HEK293 (cell line): ENCODE measurements at regions not wholly inside any gene's neighbourhood (a gene's known extent, or its start where the extent isn't known, plus 50 kb on each side); places are given as distances from the start of the nearest gene placed in this dataset.
A peak's percentile ranks its signal among the peaks of the same experiment; 100 is the strongest.

Source experiments
- CTCF ChIA-PET: fragments of 350-600 bp; formaldehyde crosslinking; extraction: SDS; loops from one replicate; lab custom pipeline; 2021; ENCODE audit warnings: antibody characterized with exemption; lab: Yijun Ruan, JAX
- POLR2A ChIA-PET: fragments of 300-600 bp; formaldehyde crosslinking; extraction: SDS; loops from one replicate; lab custom pipeline; 2020; ENCODE audit warnings: antibody characterized with exemption, inconsistent platforms; lab: Yijun Ruan, JAX
- H3K27ac ChIP-seq: fragments of 200-500 bp; sonication (Bioruptor generic); 2 replicates; pipeline ENCODE4 v1.5.1; 2014; ENCODE audit warnings: low read depth, low read length, control low read depth, inconsistent platforms; ENCODE audit errors: extremely low read depth
- H3K36me3 ChIP-seq, 2 experiments: fragments of 200-500 bp in 1 of 2; sonication (Bioruptor generic) in 1 of 2; 1 replicate in 1 of 2; 2 replicates in 1 of 2; pipeline ENCODE4 v1.5.1; 2014 to 2017; ENCODE audit warnings: inconsistent platforms in 2 of 2, low read length in 2 of 2; ENCODE audit not compliant: control insufficient read depth in 2 of 2, insufficient read depth in 1 of 2
- H3K4me1 ChIP-seq: fragments of 200-500 bp; sonication (Bioruptor generic); 2 replicates; pipeline ENCODE4 v1.5.1; 2014; ENCODE audit warnings: mild to moderate bottlenecking, low read length, inconsistent platforms; ENCODE audit not compliant: control insufficient read depth, insufficient read depth
- H3K4me3 ChIP-seq: 2 replicates; pipeline ENCODE4 v1.5.1; 2011; ENCODE audit warnings: low read depth, mild to moderate bottlenecking, control low read depth, low read length, moderate library complexity
- H3K9me3 ChIP-seq: fragments of 200-500 bp; sonication (Bioruptor generic); 2 replicates; pipeline ENCODE4 v1.5.1; 2014; ENCODE audit warnings: low read depth, low read length, inconsistent platforms; ENCODE audit not compliant: control insufficient read depth, insufficient read depth
- CTCF ChIP-seq: fragments of 450-650 bp; formaldehyde crosslinking; IDR thresholded peaks from 2 replicates; pipeline ENCODE4 v1.5.1; 2016; ENCODE audit warnings: missing biosample characterization, missing genetic modification characterization
- KLF10 ChIP-seq: fragments of 450-650 bp; IDR thresholded peaks from 2 replicates; pipeline ENCODE4 v1.5.1; 2018; ENCODE audit warnings: missing biosample characterization, mild to moderate bottlenecking, missing genetic modification characterization
- PRDM1 ChIP-seq: fragments of 450-650 bp; formaldehyde crosslinking; IDR thresholded peaks from 2 replicates; pipeline ENCODE4; 2016; ENCODE audit warnings: missing biosample characterization, missing genetic modification characterization
- PRDM2 ChIP-seq: fragments of 450-650 bp; formaldehyde crosslinking; IDR thresholded peaks from 2 replicates; pipeline ENCODE4 v1.5.1; 2016; ENCODE audit warnings: missing biosample characterization, missing genetic modification characterization, borderline replicate concordance
- YY2 ChIP-seq: fragments of 450-650 bp; formaldehyde crosslinking; IDR thresholded peaks from 2 replicates; pipeline ENCODE4 v1.5.1; 2016; ENCODE audit warnings: missing biosample characterization, missing genetic modification characterization
- ZBTB7A ChIP-seq: fragments of 450-650 bp; formaldehyde crosslinking; IDR thresholded peaks from 2 replicates; pipeline ENCODE4 v1.5.1; 2016; ENCODE audit warnings: low read depth, missing biosample characterization, missing genetic modification characterization
- ZNF133 ChIP-seq: fragments of 450-650 bp; formaldehyde crosslinking; IDR thresholded peaks from 2 replicates; pipeline ENCODE4 v1.5.1; 2016; ENCODE audit warnings: missing biosample characterization, missing genetic modification characterization
- ZNF184 ChIP-seq: fragments of 450-650 bp; IDR thresholded peaks from 2 replicates; pipeline ENCODE4 v1.5.1; 2018; ENCODE audit warnings: missing biosample characterization, mild to moderate bottlenecking, missing genetic modification characterization
- ZNF24 ChIP-seq: fragments of 450-650 bp; formaldehyde crosslinking; IDR thresholded peaks from 2 replicates; pipeline ENCODE4 v1.5.1; 2016; ENCODE audit warnings: missing biosample characterization, missing genetic modification characterization
- ZNF311 ChIP-seq: fragments of 450-650 bp; formaldehyde crosslinking; IDR thresholded peaks from 2 replicates; pipeline ENCODE4 v1.5.1; 2017; ENCODE audit warnings: missing biosample characterization, missing genetic modification characterization, borderline replicate concordance
- ZNF354C ChIP-seq: fragments of 450-650 bp; formaldehyde crosslinking; IDR thresholded peaks from 2 replicates; pipeline ENCODE4 v1.5.1; 2016; ENCODE audit warnings: missing biosample characterization, missing genetic modification characterization, low read depth, borderline replicate concordance
- ZNF366 ChIP-seq: fragments of 450-650 bp; formaldehyde crosslinking; conservative IDR thresholded peaks from 2 replicates; pipeline ENCODE4 v1.5.1; 2016; ENCODE audit warnings: missing biosample characterization, missing genetic modification characterization
- ZNF426 ChIP-seq: fragments of 450-650 bp; formaldehyde crosslinking; IDR thresholded peaks from 2 replicates; pipeline ENCODE4 v1.5.1; 2017; ENCODE audit warnings: missing biosample characterization, missing genetic modification characterization, mild to moderate bottlenecking, inconsistent platforms, moderate library complexity
- ZNF548 ChIP-seq: fragments of 450-650 bp; formaldehyde crosslinking; IDR thresholded peaks from 2 replicates; pipeline ENCODE4 v1.5.1; 2016; ENCODE audit warnings: missing biosample characterization, missing genetic modification characterization
- ZNF560 ChIP-seq: fragments of 450-650 bp; formaldehyde crosslinking; IDR thresholded peaks from 2 replicates; pipeline ENCODE4 v1.5.1; 2017; ENCODE audit warnings: missing biosample characterization, missing genetic modification characterization, borderline replicate concordance
- ZNF585B ChIP-seq: fragments of 450-650 bp; formaldehyde crosslinking; IDR thresholded peaks from 2 replicates; pipeline ENCODE4 v1.5.1; 2016; ENCODE audit warnings: missing biosample characterization, missing genetic modification characterization
- ZNF621 ChIP-seq: fragments of 450-650 bp; formaldehyde crosslinking; IDR thresholded peaks from 2 replicates; pipeline ENCODE4 v1.5.1; 2017; ENCODE audit warnings: missing biosample characterization, missing genetic modification characterization
- ZNF658 ChIP-seq: fragments of 450-650 bp; formaldehyde crosslinking; IDR thresholded peaks from 2 replicates; pipeline ENCODE4; 2016; ENCODE audit warnings: missing biosample characterization, missing genetic modification characterization
- ZNF777 ChIP-seq: fragments of 450-650 bp; formaldehyde crosslinking; IDR thresholded peaks from 2 replicates; pipeline ENCODE4 v1.5.1; 2017; ENCODE audit warnings: missing biosample characterization, missing genetic modification characterization, borderline replicate concordance
- ZNF792 ChIP-seq: fragments of 450-650 bp; formaldehyde crosslinking; IDR thresholded peaks from 2 replicates; pipeline ENCODE4 v1.5.1; 2016; ENCODE audit warnings: missing biosample characterization, missing genetic modification characterization
- ZSCAN30 ChIP-seq: fragments of 450-650 bp; IDR thresholded peaks from 2 replicates; pipeline ENCODE4 v1.5.1; 2018; ENCODE audit warnings: missing biosample characterization, mild to moderate bottlenecking, missing genetic modification characterization, moderate library complexity
- TF ChIP-seq, protein P1 (sequence below): fragments of 450-650 bp; formaldehyde crosslinking; IDR thresholded peaks from 2 replicates; pipeline ENCODE4; 2016; ENCODE audit warnings: missing biosample characterization, missing genetic modification characterization
- TF ChIP-seq, protein P2 (sequence below): fragments of 450-650 bp; formaldehyde crosslinking; IDR thresholded peaks from 2 replicates; pipeline ENCODE4 v1.5.1; 2016; ENCODE audit warnings: missing biosample characterization, missing genetic modification characterization
- TF ChIP-seq, protein P3 (sequence below): fragments of 450-650 bp; formaldehyde crosslinking; IDR thresholded peaks from 2 replicates; pipeline ENCODE4 v1.5.1; 2016; ENCODE audit warnings: missing biosample characterization, missing genetic modification characterization

GRCh38 chr16:86393907-86394626 is 116.3 kb upstream of the FOXF1 start (continued):
- TF ChIP-seq PRDM1 (tag by site-specific recombination) (no peak), CTCF (tag by site-specific recombination) (no peak), ZNF548 (tag by site-specific recombination) (peak; percentile 53; the same call in 1 of the 2 replicates), ZNF792 (tag by site-specific recombination) (peak; percentile 45; the same call in 1 of the 2 replicates), ZSCAN30 (tag by site-specific recombination) (no peak), ZNF311 (tag by site-specific recombination) (peak; percentile 83; the same call in 1 of the 2 replicates), ZNF621 (peak; percentile 77; the same call in 1 of the 2 replicates), ZNF354C (tag by site-specific recombination) (0 out of 2 replicates have a peak, but pooled peaks have one; percentile 4), YY2 (tag by site-specific recombination) (peak; percentile 41), ZNF658 (tag by site-specific recombination) (peak; percentile 92), PRDM2 (tag by site-specific recombination) (0 out of 2 replicates have a peak, but pooled peaks have one; percentile 83), ZBTB7A (tag by site-specific recombination) (no peak), ZNF777 (tag by site-specific recombination) (peak; percentile 43; the same call in 1 of the 2 replicates)
- TF ChIP-seq, protein P1, sequence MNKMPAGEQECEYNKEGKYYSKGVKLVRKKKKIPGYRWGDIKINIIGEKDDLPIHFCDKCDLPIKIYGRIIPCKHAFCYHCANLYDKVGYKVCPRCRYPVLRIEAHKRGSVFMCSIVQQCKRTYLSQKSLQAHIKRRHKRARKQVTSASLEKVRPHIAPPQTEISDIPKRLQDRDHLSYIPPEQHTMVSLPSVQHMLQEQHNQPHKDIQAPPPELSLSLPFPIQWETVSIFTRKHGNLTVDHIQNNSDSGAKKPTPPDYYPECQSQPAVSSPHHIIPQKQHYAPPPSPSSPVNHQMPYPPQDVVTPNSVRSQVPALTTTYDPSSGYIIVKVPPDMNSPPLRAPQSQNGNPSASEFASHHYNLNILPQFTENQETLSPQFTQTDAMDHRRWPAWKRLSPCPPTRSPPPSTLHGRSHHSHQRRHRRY (tag by site-specific recombination), result no peak

DNA sequence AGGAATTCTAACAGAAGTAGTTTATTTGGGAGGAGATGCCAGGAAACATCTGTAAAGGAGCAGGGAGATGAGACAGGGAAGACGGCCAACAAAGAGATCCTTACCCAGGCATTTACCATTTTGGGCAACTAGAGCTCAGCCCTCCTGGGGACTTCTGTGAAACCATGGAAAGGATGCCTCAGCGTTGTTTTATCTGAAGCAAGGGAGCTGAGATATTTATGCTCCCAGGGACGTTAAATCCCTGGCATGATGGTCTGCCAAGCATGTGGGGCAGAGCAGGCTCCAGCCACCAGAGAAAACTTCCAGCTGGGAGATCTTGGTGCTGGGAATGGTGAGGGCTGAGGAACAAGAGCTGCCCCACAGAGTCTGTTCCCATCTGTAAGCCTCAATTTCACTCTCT is 114.8 kb upstream of the FOXF1 start:
- H3K36me3 ChIP-seq, result no peaks in the 10 kb centered on the region
- H3K4me3 ChIP-seq, result no peak overlapping the region
- no peaks in the 10 kb centered on the region for H3K4me1 ChIP-seq
- ChIA-PET CTCF (interaction anchor here (0.7 to 1.3 kb wide), 3 partner anchors 29 to 364 kb away, joined by 3 read pairs; no protein-coding TSS in a partner anchor), POLR2A (no interaction called here)
- H3K9me3 ChIP-seq, result no peaks in the 10 kb centered on the region
- no peak overlapping the region for H3K27ac ChIP-seq
- TF ChIP-seq ZNF585B (tag by site-specific recombination) (no peak), ZNF184 (tag by site-specific recombination) (no peak), KLF10 (tag by site-specific recombination) (no peak), ZNF133 (tag by site-specific recombination) (no peak), ZNF426 (no peak), ZNF24 (tag by site-specific recombination) (no peak), ZNF366 (no peak), ZNF560 (no peak)
- TF ChIP-seq, protein P2, sequence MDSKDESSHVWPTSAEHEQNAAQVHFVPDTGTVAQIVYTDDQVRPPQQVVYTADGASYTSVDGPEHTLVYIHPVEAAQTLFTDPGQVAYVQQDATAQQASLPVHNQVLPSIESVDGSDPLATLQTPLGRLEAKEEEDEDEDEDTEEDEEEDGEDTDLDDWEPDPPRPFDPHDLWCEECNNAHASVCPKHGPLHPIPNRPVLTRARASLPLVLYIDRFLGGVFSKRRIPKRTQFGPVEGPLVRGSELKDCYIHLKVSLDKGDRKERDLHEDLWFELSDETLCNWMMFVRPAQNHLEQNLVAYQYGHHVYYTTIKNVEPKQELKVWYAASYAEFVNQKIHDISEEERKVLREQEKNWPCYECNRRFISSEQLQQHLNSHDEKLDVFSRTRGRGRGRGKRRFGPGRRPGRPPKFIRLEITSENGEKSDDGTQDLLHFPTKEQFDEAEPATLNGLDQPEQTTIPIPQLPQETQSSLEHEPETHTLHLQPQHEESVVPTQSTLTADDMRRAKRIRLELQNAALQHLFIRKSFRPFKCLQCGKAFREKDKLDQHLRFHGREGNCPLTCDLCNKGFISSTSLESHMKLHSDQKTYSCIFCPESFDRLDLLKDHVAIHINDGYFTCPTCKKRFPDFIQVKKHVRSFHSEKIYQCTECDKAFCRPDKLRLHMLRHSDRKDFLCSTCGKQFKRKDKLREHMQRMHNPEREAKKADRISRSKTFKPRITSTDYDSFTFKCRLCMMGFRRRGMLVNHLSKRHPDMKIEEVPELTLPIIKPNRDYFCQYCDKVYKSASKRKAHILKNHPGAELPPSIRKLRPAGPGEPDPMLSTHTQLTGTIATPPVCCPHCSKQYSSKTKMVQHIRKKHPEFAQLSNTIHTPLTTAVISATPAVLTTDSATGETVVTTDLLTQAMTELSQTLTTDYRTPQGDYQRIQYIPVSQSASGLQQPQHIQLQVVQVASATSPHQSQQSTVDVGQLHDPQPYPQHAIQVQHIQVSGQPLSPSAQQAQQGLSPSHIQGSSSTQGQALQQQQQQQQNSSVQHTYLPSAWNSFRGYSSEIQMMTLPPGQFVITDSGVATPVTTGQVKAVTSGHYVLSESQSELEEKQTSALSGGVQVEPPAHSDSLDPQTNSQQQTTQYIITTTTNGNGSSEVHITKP (tag by site-specific recombination), result no peak
- TF ChIP-seq, protein P3, sequence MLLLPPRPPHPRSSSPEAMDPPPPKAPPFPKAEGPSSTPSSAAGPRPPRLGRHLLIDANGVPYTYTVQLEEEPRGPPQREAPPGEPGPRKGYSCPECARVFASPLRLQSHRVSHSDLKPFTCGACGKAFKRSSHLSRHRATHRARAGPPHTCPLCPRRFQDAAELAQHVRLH (tag by site-specific recombination), result no peak
